ENCODE measurements at regions not wholly inside any gene's neighbourhood (a gene's known extent, or its start where the extent isn't known, plus 50 kb on each side); places are given as distances from the start of the nearest gene placed in this dataset.

DNA sequence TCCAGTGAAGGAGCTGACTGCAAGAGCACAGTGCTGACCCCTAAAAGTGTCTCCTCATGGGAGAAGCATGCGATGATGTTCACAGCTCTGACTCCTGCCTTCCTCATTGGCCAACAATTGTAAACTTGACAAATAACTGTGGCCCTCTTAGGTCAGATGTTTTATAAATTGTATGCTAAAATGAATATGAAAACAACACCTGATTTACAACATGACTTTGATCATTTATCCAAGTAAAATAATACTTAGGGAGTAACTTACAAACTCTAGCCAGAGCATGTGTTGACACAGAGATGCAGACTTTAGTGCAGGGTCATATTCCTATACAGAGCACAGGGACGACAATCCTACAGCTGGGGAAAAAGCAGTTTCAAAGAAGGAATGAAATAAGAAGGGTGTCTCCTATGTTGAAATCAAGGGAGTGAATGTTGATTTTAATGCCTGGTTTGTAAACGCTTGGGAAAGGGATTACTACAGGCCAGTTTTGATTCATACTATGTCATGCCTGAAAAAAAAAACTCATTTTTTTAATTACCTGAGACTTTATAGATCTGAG lies 391.4 kb upstream of the AKR1E2 start:
- H3K27me3 ChIP-seq (ENCODE audit: low read length) = no peaks in the 10 kb centered on the region
- H3K4me2 ChIP-seq (ENCODE audit: low read depth, low read length, poor library complexity, severe bottlenecking) = no peak overlapping the region
- TF ChIP-seq EZH2phosphoT487 (conservative IDR thresholded peaks at IDR 0.05; ENCODE audit: low read length) = no peak
- no peak for TF ChIP-seq CTCF (IDR thresholded peaks at IDR 0.05; ENCODE audit: insufficient read depth, low read length, poor library complexity, severe bottlenecking)
- no peaks in the 10 kb centered on the region for H3K9me3 ChIP-seq (ENCODE audit: insufficient read depth, low read length)
- no peaks in the 10 kb centered on the region for H3K79me2 ChIP-seq (ENCODE audit: insufficient read depth, low read length)
- H3K4me3 ChIP-seq (ENCODE audit: insufficient read depth, low read length, poor library complexity, severe bottlenecking) = no peak overlapping the region
- H2AFZ ChIP-seq (ENCODE audit: low read depth, low read length, severe bottlenecking) = no peak overlapping the region
- H3K36me3 ChIP-seq (ENCODE audit: low read length) = no peaks in the 10 kb centered on the region
- no peaks in the 10 kb centered on the region for H3K9me2 ChIP-seq (replicated peaks; ENCODE audit: insufficient read depth, low read length)
- no peak overlapping the region for H3K27ac ChIP-seq (ENCODE audit: low read depth, low read length)
- H3F3A ChIP-seq (ENCODE audit: insufficient read depth) = no peaks in the 10 kb centered on the region
- no peaks in the 10 kb centered on the region for H4K20me1 ChIP-seq (ENCODE audit: low read depth, low read length)
- no peak overlapping the region for H3K9ac ChIP-seq (ENCODE audit: low read length)

GRCh38 chr10:4434105-4434504 lies 391.9 kb upstream of the AKR1E2 start:
- no peak for TF ChIP-seq EZH2phosphoT487 (conservative IDR thresholded peaks at IDR 0.05; ENCODE audit: low read length)
- no peak for TF ChIP-seq CTCF (IDR thresholded peaks at IDR 0.05; ENCODE audit: insufficient read depth, low read length, poor library complexity, severe bottlenecking)
- Histone ChIP-seq H3K36me3 (ENCODE audit: low read length) (no peaks in the 10 kb centered on the region), H3F3A (ENCODE audit: insufficient read depth) (no peaks in the 10 kb centered on the region)

DNA sequence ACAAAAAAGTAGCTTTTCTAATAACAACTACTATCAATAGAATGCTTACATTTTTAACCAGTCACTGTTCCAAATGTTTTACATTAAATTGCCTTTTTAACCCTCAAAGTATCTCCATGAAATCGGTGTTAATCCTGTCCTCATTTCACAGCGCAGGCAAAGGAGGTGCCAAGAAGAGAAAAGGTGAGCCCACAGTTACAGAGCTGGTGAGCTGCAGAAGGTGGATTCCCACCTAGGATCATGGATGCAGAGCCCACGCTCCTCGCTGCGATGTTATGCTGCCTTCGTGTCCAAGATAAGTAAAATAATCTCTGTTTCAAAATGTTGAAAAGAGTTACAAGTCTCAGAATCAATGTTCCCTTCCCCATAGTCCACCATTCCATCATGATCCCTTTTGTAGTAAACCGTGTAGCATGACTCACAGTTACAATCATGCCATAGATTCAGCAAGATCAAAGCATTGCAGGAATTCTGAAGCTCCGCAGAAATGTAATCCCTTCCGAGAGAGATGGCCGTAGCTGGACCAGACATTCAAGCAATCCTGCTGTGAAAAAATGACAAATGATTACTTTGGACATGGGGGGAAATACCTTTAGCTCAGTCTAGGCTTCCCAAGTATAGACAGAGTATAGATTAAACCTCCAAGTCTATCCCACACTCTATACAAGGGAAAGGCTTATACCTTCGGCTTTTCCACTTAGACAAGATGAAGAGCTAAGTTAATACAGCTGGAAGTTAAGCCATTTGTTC lies 394.7 kb upstream of the AKR1E2 start:
- Histone ChIP-seq H3K27ac (ENCODE audit: low read depth, low read length) (no peak overlapping the region), H3K4me2 (ENCODE audit: low read depth, low read length, poor library complexity, severe bottlenecking) (no peak overlapping the region), H3K9ac (ENCODE audit: low read length) (no peak overlapping the region), H4K20me1 (ENCODE audit: low read depth, low read length) (no peaks in the 10 kb centered on the region), H3K9me3 (ENCODE audit: insufficient read depth, low read length) (no peaks in the 10 kb centered on the region), H3K27me3 (ENCODE audit: low read length) (no peaks in the 10 kb centered on the region), H3K9me2 (replicated peaks; ENCODE audit: insufficient read depth, low read length) (no peaks in the 10 kb centered on the region), H3K4me3 (ENCODE audit: insufficient read depth, low read length, poor library complexity, severe bottlenecking) (no peak overlapping the region), H2AFZ (ENCODE audit: low read depth, low read length, severe bottlenecking) (no peak overlapping the region), H3F3A (ENCODE audit: insufficient read depth) (no peaks in the 10 kb centered on the region), H3K79me2 (ENCODE audit: insufficient read depth, low read length) (no peaks in the 10 kb centered on the region), H3K36me3 (ENCODE audit: low read length) (no peaks in the 10 kb centered on the region)
- no peak for TF ChIP-seq CTCF (IDR thresholded peaks at IDR 0.05; ENCODE audit: insufficient read depth, low read length, poor library complexity, severe bottlenecking)
- TF ChIP-seq EZH2phosphoT487 (conservative IDR thresholded peaks at IDR 0.05; ENCODE audit: low read length) = no peak

More at GRCh38 chr10:4434105-4434504, 391.9 kb upstream of the AKR1E2 start:
- Histone ChIP-seq H4K20me1 (ENCODE audit: low read depth, low read length) (no peaks in the 10 kb centered on the region), H3K9me3 (ENCODE audit: insufficient read depth, low read length) (no peaks in the 10 kb centered on the region), H3K4me3 (ENCODE audit: insufficient read depth, low read length, poor library complexity, severe bottlenecking) (no peak overlapping the region), H3K27ac (ENCODE audit: low read depth, low read length) (no peak overlapping the region), H2AFZ (ENCODE audit: low read depth, low read length, severe bottlenecking) (no peak overlapping the region), H3K9me2 (replicated peaks; ENCODE audit: insufficient read depth, low read length) (no peaks in the 10 kb centered on the region), H3K79me2 (ENCODE audit: insufficient read depth, low read length) (no peaks in the 10 kb centered on the region), H3K9ac (ENCODE audit: low read length) (no peak overlapping the region), H3K27me3 (ENCODE audit: low read length) (no peaks in the 10 kb centered on the region), H3K4me2 (ENCODE audit: low read depth, low read length, poor library complexity, severe bottlenecking) (no peak overlapping the region)
